ENCODE measurements at regions not wholly inside any gene's neighbourhood (a gene's known extent, or its start where the extent isn't known, plus 50 kb on each side); places are given as distances from the start of the nearest gene placed in this dataset.
"Not testable (repeated sequence)": the region's sequence is repeated elsewhere in the genome, so short reads cannot be mapped to it uniquely, and the experiment has no call there.

DNA sequence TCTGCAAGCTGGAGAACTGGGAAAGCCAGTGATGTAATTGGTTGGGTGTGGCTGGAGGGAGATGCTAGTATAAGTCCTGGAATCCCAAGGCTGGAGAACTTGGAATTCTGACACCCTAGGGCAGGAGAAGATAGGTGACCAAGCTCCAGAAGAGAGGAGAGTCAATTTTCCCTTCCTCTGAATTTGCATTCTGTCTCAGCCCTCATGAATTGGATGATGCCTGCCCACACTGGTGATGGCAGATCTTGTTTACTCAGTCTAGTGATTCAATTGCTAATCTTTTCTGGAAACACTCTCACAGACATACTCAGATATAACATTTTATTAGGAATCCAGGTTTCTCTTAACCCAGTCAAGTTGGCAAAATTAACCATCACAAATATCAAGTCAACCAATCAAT lies 287.2 kb downstream of the RDH14 start:
- DNase-seq (ENCODE audit: low read depth): no peak
- Histone ChIP-seq H3K4me1 (ENCODE audit: control insufficient read depth, insufficient read depth, low read length) (no peaks in the 10 kb centered on the region), H3K36me3 (ENCODE audit: control insufficient read depth, insufficient read depth, low read length, severe bottlenecking) (no peaks in the 10 kb centered on the region), H3K9ac (ENCODE audit: low read length) (no peak overlapping the region), H3K4me3 (ENCODE audit: low read length) (no peak overlapping the region), H3K27me3 (replicated peaks; ENCODE audit: control insufficient read depth, insufficient read depth, low read length) (no peaks in the 10 kb centered on the region), H3K9me3 (ENCODE audit: control insufficient read depth, low read length) (peaks cover 4% of the 10 kb centered on the region)

DNA sequence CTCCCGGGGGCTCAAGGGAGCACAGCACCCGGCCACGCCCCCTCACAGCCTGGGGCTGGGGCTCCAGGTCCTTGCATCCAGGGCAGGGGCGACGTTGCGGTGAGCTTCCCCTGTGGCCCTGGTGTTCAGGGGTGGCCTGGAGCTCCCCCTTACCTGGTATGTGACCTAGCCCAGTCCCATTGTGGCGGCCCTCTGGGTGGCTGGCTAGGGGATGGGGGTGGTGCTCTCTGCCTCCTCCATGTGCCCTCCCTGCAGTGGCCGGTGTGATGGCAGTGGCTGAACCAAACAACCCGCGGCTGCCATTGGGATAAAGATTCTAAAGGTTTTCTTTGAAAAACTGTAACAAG lies 288.3 kb downstream of the RDH14 start:
- H3K4me3 ChIP-seq (ENCODE audit: low read length): no peak overlapping the region

DNA sequence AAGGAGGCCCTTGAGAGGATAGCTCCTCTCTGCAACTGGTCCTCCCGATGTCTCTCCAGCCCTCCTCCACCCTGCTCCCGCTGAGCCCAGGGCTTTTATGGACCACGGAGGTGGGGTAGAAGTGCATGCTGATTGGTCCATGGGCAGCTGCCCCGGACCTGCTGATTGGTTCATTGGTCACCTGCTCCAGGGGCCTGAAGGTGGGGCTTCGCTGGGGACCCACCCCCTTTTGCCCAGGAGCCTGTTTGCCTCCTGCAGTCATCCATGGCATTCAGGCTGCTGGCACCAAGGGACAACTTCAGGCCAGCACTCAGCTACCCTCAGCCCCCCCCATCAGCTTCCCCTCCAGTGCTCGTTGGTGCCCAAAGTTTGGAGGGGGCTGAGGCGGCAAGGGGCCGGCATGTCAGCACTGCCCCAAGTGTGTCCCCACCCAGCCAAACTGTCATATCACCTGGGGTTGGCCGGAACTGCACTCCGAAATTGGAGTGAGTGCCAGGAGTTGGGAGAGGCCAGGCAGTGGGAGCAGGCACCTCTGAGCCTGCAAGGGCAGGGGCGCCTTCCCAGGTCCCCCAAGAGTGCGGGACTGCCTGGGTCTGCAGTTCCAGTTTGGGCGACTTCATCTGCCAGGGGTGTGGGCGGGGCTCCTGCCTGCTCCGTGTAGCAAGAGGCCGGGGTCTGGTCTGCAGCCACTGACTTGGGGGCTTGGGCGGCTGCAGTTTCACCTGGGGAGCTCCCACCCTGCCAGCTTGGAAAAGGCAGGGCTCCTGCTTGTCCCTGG lies 288.9 kb downstream of the RDH14 start:
- H3K27me3 ChIP-seq (replicated peaks; ENCODE audit: control insufficient read depth, insufficient read depth, low read length): no peaks in the 10 kb centered on the region
- no peaks in the 10 kb centered on the region for H3K4me1 ChIP-seq (ENCODE audit: control insufficient read depth, insufficient read depth, low read length)
- no peak for DNase-seq (ENCODE audit: low read depth)
- H3K36me3 ChIP-seq (ENCODE audit: control insufficient read depth, insufficient read depth, low read length, severe bottlenecking): no peaks in the 10 kb centered on the region
- peaks cover 4% of the 10 kb centered on the region for H3K9me3 ChIP-seq (ENCODE audit: control insufficient read depth, low read length)
- H3K9ac ChIP-seq (ENCODE audit: low read length): no peak overlapping the region
- H3K4me3 ChIP-seq (ENCODE audit: low read length): no peak overlapping the region

More for the DNA sequence above, 288.3 kb downstream of the RDH14 start:
- H3K9ac ChIP-seq (ENCODE audit: low read length): no peak overlapping the region
- H3K27me3 ChIP-seq (replicated peaks; ENCODE audit: control insufficient read depth, insufficient read depth, low read length): no peaks in the 10 kb centered on the region
- H3K4me1 ChIP-seq (ENCODE audit: control insufficient read depth, insufficient read depth, low read length): no peaks in the 10 kb centered on the region
- DNase-seq (ENCODE audit: low read depth): no peak
- H3K9me3 ChIP-seq (ENCODE audit: control insufficient read depth, low read length): peaks cover 4% of the 10 kb centered on the region
- no peaks in the 10 kb centered on the region for H3K36me3 ChIP-seq (ENCODE audit: control insufficient read depth, insufficient read depth, low read length, severe bottlenecking)

DNA sequence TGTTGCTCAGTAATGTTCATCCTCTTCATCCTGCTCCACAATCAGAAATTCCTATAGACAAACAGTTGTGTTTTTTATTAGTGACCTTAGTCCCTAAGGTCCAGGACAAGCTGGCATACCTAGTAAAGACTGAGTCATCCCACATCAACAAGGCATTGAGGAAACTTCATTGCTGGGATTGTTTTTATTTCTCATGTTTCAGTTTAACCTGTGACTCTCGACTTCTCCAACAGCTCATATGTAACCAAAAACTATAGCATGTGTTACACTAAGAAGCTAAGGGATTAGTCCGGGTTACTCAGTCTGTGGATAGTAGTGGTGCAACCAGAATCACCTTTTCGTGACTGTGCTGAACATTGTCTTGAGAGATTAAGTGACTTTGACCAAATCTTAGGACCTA lies 292.1 kb downstream of the RDH14 start:
- H3K27me3 ChIP-seq (replicated peaks; ENCODE audit: control insufficient read depth, insufficient read depth, low read length): no peaks in the 10 kb centered on the region
- H3K9me3 ChIP-seq (ENCODE audit: control insufficient read depth, low read length): no peaks in the 10 kb centered on the region
- H3K9ac ChIP-seq (ENCODE audit: low read length): no peak overlapping the region
- no peaks in the 10 kb centered on the region for H3K36me3 ChIP-seq (ENCODE audit: control insufficient read depth, insufficient read depth, low read length, severe bottlenecking)
- H3K4me1 ChIP-seq (ENCODE audit: control insufficient read depth, insufficient read depth, low read length): no peaks in the 10 kb centered on the region
- DNase-seq (ENCODE audit: low read depth): no peak
- no peak overlapping the region for H3K4me3 ChIP-seq (ENCODE audit: low read length)

DNA sequence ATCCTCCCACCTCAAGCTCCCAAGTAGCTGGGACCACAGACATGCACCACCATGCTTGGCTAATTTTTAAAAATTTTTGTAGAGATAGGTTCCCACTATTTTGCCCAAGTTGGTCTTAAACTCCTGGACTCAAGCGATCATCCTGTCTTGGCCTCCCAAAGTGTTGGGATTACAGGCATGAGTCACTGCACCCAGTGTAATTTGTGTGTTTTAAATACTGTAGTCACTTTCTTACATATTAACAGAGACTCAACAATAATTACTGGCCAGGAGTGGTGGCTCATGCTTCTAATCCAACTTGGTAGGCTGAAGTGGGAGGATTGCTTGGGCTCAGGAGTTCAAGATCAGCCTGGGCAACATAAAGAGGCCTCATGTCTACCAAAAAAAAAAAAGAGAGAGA lies 293.0 kb downstream of the RDH14 start:
- no peak for DNase-seq (ENCODE audit: low read depth)
- H3K9me3 ChIP-seq (ENCODE audit: control insufficient read depth, low read length): no peaks in the 10 kb centered on the region
- H3K9ac ChIP-seq (ENCODE audit: low read length): no peak overlapping the region
- no peaks in the 10 kb centered on the region for H3K36me3 ChIP-seq (ENCODE audit: control insufficient read depth, insufficient read depth, low read length, severe bottlenecking)
- no peaks in the 10 kb centered on the region for H3K4me1 ChIP-seq (ENCODE audit: control insufficient read depth, insufficient read depth, low read length)
- H3K4me3 ChIP-seq (ENCODE audit: low read length): no peak overlapping the region
- H3K27me3 ChIP-seq (replicated peaks; ENCODE audit: control insufficient read depth, insufficient read depth, low read length): no peaks in the 10 kb centered on the region

DNA sequence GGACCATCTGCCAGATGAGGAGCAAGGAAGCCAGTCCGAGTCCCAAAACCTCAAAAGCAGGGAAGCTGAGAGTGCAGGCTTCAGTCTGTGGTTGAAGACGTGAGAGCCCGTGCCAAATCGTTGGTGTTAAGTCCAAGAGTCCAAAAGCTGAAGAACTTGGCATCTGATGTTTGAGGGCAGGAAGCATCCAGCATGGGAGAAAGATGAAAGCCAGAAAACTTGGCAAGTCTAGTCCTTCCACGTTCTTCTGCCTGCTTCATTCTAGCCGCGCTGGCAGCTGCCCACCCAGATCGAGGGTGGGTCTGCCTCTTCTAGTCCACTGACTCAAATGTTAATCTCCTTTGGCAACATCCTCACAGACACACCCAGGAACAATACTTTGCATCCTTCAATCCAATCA lies 293.8 kb downstream of the RDH14 start:
- not testable (repeated sequence) for H3K4me1 ChIP-seq (ENCODE audit: control insufficient read depth, insufficient read depth, low read length); H3K9me3 ChIP-seq (ENCODE audit: control insufficient read depth, low read length); H3K36me3 ChIP-seq (ENCODE audit: control insufficient read depth, insufficient read depth, low read length, severe bottlenecking); H3K9ac ChIP-seq (ENCODE audit: low read length); H3K27me3 ChIP-seq (replicated peaks; ENCODE audit: control insufficient read depth, insufficient read depth, low read length); H3K4me3 ChIP-seq (ENCODE audit: low read length); DNase-seq (ENCODE audit: low read depth)

DNA sequence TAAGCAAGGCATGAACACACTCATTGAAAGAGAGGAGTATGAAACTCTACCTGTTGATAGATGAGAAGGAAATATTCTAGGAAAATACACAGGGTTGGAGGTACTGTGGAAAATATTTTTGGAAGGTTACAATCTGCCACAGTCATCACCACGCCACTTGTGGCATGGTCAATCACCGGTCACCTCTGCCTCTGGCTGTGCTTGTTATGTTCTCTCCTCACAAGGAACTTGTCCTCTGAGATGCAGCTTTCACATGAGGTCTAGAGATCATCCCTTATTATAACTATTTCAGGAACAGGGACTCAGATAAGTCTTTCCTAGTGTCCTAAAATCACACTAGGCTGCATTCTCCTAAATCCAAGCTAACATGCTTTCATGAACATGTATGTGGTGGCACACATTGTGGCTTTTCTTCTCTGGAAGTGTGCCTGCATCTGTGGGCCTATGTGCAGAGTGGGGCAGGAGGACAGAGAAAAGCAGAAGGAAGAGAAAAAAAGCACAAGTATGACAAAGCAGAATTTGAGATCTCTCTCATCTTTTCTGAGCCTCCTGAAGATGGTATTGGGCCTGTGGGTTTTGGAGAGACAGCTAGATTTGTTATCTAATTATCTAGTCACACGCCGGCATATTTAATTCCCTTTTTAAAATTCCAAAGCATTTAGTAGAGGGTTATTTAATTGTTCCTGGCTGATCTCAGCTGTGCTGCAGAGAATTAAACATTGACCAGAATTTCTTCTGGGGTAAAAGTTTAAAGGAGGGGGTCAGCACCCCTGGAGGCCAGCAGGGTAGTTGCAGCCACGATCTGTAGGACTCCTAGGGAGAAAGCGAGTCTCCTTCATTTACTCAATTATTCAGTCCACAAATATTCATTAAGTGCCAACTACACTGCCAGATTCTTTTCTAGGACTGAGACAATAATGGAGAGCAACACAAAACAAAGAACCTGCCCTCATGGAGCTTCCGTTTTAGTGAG lies 294.6 kb downstream of the RDH14 start:
- Histone ChIP-seq H3K27me3 (replicated peaks; ENCODE audit: control insufficient read depth, insufficient read depth, low read length) (no peaks in the 10 kb centered on the region), H3K9me3 (ENCODE audit: control insufficient read depth, low read length) (no peaks in the 10 kb centered on the region), H3K9ac (ENCODE audit: low read length) (no peak overlapping the region), H3K36me3 (ENCODE audit: control insufficient read depth, insufficient read depth, low read length, severe bottlenecking) (no peaks in the 10 kb centered on the region), H3K4me3 (ENCODE audit: low read length) (no peak overlapping the region), H3K4me1 (ENCODE audit: control insufficient read depth, insufficient read depth, low read length) (no peaks in the 10 kb centered on the region)
- no peak for DNase-seq (ENCODE audit: low read depth)

DNA sequence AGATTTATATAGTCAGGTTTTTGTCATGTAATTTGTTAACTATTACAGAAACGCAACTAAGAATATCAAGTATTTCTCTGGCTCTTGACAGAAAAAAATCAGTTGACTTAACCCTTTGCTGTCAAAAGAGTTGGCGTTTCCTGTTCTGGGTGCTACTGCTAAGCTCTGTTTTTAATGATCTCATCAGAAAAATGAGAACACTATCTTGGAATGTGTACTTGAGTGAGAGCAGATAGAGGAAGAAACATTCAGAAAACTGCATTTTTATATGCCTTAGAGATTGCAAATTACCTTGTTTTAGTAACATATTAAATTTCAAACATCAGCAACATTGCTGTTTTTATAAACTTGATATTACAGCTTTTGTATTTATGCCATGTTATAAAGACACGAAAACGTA lies 297.9 kb downstream of the RDH14 start:
- H3K36me3 ChIP-seq (ENCODE audit: control insufficient read depth, insufficient read depth, low read length, severe bottlenecking): no peaks in the 10 kb centered on the region
- H3K9me3 ChIP-seq (ENCODE audit: control insufficient read depth, low read length): no peaks in the 10 kb centered on the region
- no peak overlapping the region for H3K4me3 ChIP-seq (ENCODE audit: low read length)
- DNase-seq (ENCODE audit: low read depth): peak; percentile 8
- H3K27me3 ChIP-seq (replicated peaks; ENCODE audit: control insufficient read depth, insufficient read depth, low read length): no peaks in the 10 kb centered on the region
- no peak overlapping the region for H3K9ac ChIP-seq (ENCODE audit: low read length)
- H3K4me1 ChIP-seq (ENCODE audit: control insufficient read depth, insufficient read depth, low read length): no peaks in the 10 kb centered on the region

DNA sequence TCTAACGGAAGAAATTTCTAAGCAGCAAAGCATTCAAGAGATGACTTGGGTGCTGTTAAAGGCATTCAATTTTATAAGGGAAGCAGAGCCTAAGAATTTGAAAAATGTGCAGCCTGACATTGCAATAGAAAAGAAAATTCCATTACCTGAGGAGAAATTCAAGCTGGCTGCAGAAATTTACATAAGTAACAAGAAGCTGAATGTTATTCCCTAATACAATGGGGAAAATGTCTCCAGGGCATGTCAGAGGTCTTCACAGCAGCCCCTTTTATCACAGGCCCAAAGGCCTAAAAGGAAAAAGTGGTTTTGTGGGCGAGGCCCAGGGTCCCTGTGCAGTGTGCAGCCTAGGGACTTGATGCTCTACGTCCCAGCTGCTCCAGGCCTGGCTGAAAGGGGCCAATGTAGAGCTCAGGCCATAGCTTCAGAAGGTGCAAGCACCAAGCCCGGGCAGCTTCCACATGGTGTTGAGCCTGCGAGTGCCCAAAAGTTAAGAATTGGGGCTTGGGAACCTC lies 306.7 kb downstream of the RDH14 start:
- H3K27me3 ChIP-seq (replicated peaks; ENCODE audit: control insufficient read depth, insufficient read depth, low read length): no peaks in the 10 kb centered on the region
- H3K36me3 ChIP-seq (ENCODE audit: control insufficient read depth, insufficient read depth, low read length, severe bottlenecking): no peaks in the 10 kb centered on the region
- DNase-seq (ENCODE audit: low read depth): no peak
- no peaks in the 10 kb centered on the region for H3K4me1 ChIP-seq (ENCODE audit: control insufficient read depth, insufficient read depth, low read length)
- H3K9me3 ChIP-seq (ENCODE audit: control insufficient read depth, low read length): peaks cover 2% of the 10 kb centered on the region
- H3K9ac ChIP-seq (ENCODE audit: low read length): no peak overlapping the region
- no peak overlapping the region for H3K4me3 ChIP-seq (ENCODE audit: low read length)

DNA sequence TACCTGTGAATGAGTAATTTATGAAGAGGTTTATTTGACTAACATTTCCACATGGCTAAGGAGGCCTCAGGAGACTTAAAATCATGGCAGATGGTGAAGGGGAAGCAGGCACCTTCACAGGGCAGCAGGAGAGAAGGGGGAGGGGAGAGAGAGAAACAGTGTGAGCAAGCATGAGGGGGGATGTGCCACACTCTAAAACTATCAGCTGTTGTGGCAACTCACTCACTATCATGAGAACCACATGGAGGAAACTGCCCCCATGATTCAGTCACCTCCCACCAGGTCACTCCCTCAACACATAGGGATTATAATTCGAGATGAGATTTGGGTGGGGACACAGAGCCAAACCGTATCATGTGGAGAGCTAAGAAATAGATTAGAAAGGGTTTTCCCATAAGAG lies 309.0 kb downstream of the RDH14 start:
- no peak overlapping the region for H3K4me3 ChIP-seq (ENCODE audit: low read length)
- no peaks in the 10 kb centered on the region for H3K27me3 ChIP-seq (replicated peaks; ENCODE audit: control insufficient read depth, insufficient read depth, low read length)
- H3K9me3 ChIP-seq (ENCODE audit: control insufficient read depth, low read length): no peaks in the 10 kb centered on the region
- no peak overlapping the region for H3K9ac ChIP-seq (ENCODE audit: low read length)
- no peaks in the 10 kb centered on the region for H3K36me3 ChIP-seq (ENCODE audit: control insufficient read depth, insufficient read depth, low read length, severe bottlenecking)
- H3K4me1 ChIP-seq (ENCODE audit: control insufficient read depth, insufficient read depth, low read length): no peaks in the 10 kb centered on the region
- no peak for DNase-seq (ENCODE audit: low read depth)

DNA sequence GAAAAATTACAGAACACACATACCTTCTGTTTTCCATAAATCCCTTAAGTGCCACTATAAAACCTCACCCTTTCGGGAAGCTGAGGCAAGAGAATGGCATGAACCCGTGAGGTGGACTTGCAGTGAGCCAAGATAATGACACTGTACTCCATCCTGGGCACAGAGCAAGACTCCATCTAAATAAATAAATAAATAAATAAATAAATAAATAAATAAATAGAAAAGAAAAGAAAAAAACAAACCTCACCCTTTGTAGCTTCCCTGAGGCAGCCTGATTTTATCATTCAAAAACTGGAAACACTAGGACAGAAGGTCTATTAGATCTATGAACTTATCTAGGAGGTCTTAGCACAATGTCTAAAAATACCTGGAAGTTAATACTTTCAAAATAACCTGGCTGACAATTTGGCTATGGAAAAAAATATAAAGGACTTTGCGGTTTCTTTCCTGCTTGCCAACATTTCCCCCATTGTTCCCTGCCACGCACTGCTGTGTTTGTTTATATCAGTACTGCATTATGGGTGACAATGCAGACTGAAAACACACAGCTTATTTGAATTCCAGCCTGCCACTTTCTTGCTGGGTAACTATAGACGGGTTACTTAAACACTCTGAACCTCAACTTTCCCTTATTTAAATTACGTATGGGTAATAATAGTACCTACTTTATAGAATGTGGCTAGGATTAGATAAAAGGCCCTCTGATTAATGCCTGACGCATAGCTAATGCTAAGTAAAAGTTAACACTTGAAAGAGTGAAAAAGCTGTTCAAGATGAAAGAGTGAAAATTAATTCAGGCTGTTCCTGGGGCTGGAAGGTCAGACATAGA lies 313.0 kb downstream of the RDH14 start:
- H3K9me3 ChIP-seq (ENCODE audit: control insufficient read depth, low read length): no peaks in the 10 kb centered on the region

More for the DNA sequence above, 313.0 kb downstream of the RDH14 start:
- H3K4me1 ChIP-seq (ENCODE audit: control insufficient read depth, insufficient read depth, low read length): no peaks in the 10 kb centered on the region
- H3K27me3 ChIP-seq (replicated peaks; ENCODE audit: control insufficient read depth, insufficient read depth, low read length): no peaks in the 10 kb centered on the region
- no peaks in the 10 kb centered on the region for H3K36me3 ChIP-seq (ENCODE audit: control insufficient read depth, insufficient read depth, low read length, severe bottlenecking)
- no peak for DNase-seq (ENCODE audit: low read depth)
- H3K4me3 ChIP-seq (ENCODE audit: low read length): no peak overlapping the region
- H3K9ac ChIP-seq (ENCODE audit: low read length): no peak overlapping the region
